GM12878 (cell line): ENCODE measurements at regions not wholly inside any gene's neighbourhood (a gene's known extent, or its start where the extent isn't known, plus 50 kb on each side); places are given as distances from the start of the nearest gene placed in this dataset.

Experiments
- ATAC-seq: fragments of 200-7000 bp; cut with Tn5 transposase; 3 replicates; pipeline ENCODE4 v1.9.1; 2020; ENCODE audit warnings: mild to moderate bottlenecking, moderate library complexity
- BruUV-seq: library from RNA; stranded (reverse); fragments of 400-500 nt; replicated peaks from 2 replicates; lab custom pipeline; 2021; lab: Mats Ljungman, UMichigan
- CTCF ChIA-PET: fragments of 300-600 bp; sonication (Branson Sonifier 250); formaldehyde crosslinking; extraction: SDS; loops from one replicate; lab custom pipeline; 2021; ENCODE audit warnings: inconsistent platforms; lab: Yijun Ruan, JAX
- POLR2A ChIA-PET: fragments of 350-600 bp; formaldehyde crosslinking; extraction: SDS; loops from one replicate; lab custom pipeline; 2021; ENCODE audit warnings: inconsistent platforms; lab: Charles Lee
- RAD21 ChIA-PET: fragments of 300-600 bp; sonication (Branson Sonifier 250); formaldehyde crosslinking; loops from one replicate; lab custom pipeline; 2023; ENCODE audit warnings: antibody characterized with exemption; ENCODE audit not compliant: unreplicated experiment; lab: Charles Lee
- SMC1A ChIA-PET: fragments of 300-600 bp; sonication (Branson Sonifier 250); formaldehyde crosslinking; loops from one replicate; lab custom pipeline; 2023; ENCODE audit not compliant: unreplicated experiment, uncharacterized antibody; lab: Charles Lee
- DNase-seq: peaks from one replicate; pipeline ENCODE4 v3.0.0-alpha.2; 2011; ENCODE audit warnings: low read depth, low spot score
- FAIRE-seq: peaks from 3 replicates; lab custom pipeline; 2011; peaks lifted over from hg19 to GRCh38; lab: Jason Lieb, UNC
- H2AFZ ChIP-seq: 2 replicates; pipeline ENCODE4 v1.6.0; 2011; ENCODE audit warnings: low read depth, low read length, control low read depth; ENCODE audit not compliant: control insufficient read depth
- H3K27ac ChIP-seq: 2 replicates; pipeline ENCODE4 v1.5.1; 2011; ENCODE audit warnings: control low read depth; ENCODE audit not compliant: control insufficient read depth, insufficient read depth
- H3K27me3 ChIP-seq, 2 experiments: replicated peaks in 1 of 2; 2 replicates each; pipeline versions ENCODE4 v1.6.0 to v1.6.1; 2011; ENCODE audit warnings: low read length in 1 of 2; ENCODE audit not compliant: control insufficient read depth in 2 of 2, insufficient read depth in 2 of 2
- H3K36me3 ChIP-seq, 2 experiments: 2 replicates each; pipeline ENCODE4 v1.5.1; 2011; ENCODE audit warnings: low read length in 1 of 2; ENCODE audit not compliant: control insufficient read depth in 2 of 2, insufficient read depth in 2 of 2
- H3K4me1 ChIP-seq: 2 replicates; pipeline ENCODE4 v1.6.1; 2011; ENCODE audit warnings: mild to moderate bottlenecking, low read length, moderate library complexity, mixed read lengths; ENCODE audit not compliant: control insufficient read depth, insufficient read depth
- H3K4me2 ChIP-seq: 2 replicates; pipeline ENCODE4 v1.6.0; 2011; ENCODE audit warnings: control low read depth; ENCODE audit not compliant: control insufficient read depth, insufficient read depth
- H3K4me3 ChIP-seq: fragments of 200-600 bp; sonication (generic); 2 replicates; pipeline ENCODE4 v1.5.1; 2016
- H3K79me2 ChIP-seq: 2 replicates; pipeline ENCODE4 v1.6.0; 2011; ENCODE audit warnings: low read length; ENCODE audit not compliant: control insufficient read depth, insufficient read depth
- H3K9ac ChIP-seq: 2 replicates; pipeline ENCODE4 v1.8.0; 2011; ENCODE audit warnings: low read length, control low read depth, mixed read lengths; ENCODE audit not compliant: control insufficient read depth, insufficient read depth
- H3K9me3 ChIP-seq: replicated peaks from 3 replicates; pipeline ENCODE4 v1.5.1; 2011; ENCODE audit warnings: mild to moderate bottlenecking, low read length; ENCODE audit not compliant: control insufficient read depth, insufficient read depth
- H4K20me1 ChIP-seq: 2 replicates; pipeline ENCODE4 v1.6.0; 2011; ENCODE audit not compliant: control insufficient read depth, insufficient read depth
- ATF2 ChIP-seq: IDR thresholded peaks from 2 replicates; pipeline ENCODE4 v1.6.1; 2012; ENCODE audit warnings: low read length, inconsistent platforms
- CEBPZ ChIP-seq: fragments of 150-350 bp; IDR thresholded peaks from 2 replicates; pipeline ENCODE4 v1.6.1; 2016; ENCODE audit warnings: low read depth, low read length
- E2F4 ChIP-seq: IDR thresholded peaks from 2 replicates; pipeline ENCODE4 v1.6.1; 2012; ENCODE audit warnings: low read depth, low read length, improper control_type of control experiment
- EP300 ChIP-seq, 2 experiments: fragments of 150-350 bp in 1 of 2; IDR thresholded peaks; 2 replicates each; pipeline ENCODE4 v1.6.1; 2011 to 2012; ENCODE audit warnings: low read depth in 2 of 2, low read length in 2 of 2, borderline replicate concordance in 1 of 2, improper control_type of control experiment in 1 of 2, inconsistent platforms in 1 of 2; ENCODE audit not compliant: control insufficient read depth in 1 of 2
- EZH2 ChIP-seq: IDR thresholded peaks from 2 replicates; pipeline ENCODE4 v1.6.1; 2012; ENCODE audit warnings: low read depth, mild to moderate bottlenecking, control low read depth, inconsistent platforms, low read length, borderline replicate concordance; ENCODE audit not compliant: control insufficient read depth
- IKZF1 ChIP-seq: fragments of 450-650 bp; conservative IDR thresholded peaks from 2 replicates; pipeline ENCODE4 v1.6.1; 2017; ENCODE audit warnings: antibody characterized with exemption, mild to moderate bottlenecking
- IRF5 ChIP-seq: fragments of 450-650 bp; IDR thresholded peaks from 2 replicates; pipeline ENCODE4 v1.6.1; 2017; ENCODE audit warnings: borderline replicate concordance
- KLF5 ChIP-seq: fragments of 450-650 bp; IDR thresholded peaks from 2 replicates; pipeline ENCODE4 v1.6.1; 2014; ENCODE audit warnings: mild to moderate bottlenecking; ENCODE audit not compliant: partially characterized antibody
- NFYB ChIP-seq: IDR thresholded peaks from 2 replicates; pipeline ENCODE4 v1.6.1; 2011; ENCODE audit warnings: low read depth, mild to moderate bottlenecking, low read length, improper control_type of control experiment, moderate library complexity; ENCODE audit not compliant: insufficient read depth
- NKRF ChIP-seq: fragments of 450-650 bp; conservative IDR thresholded peaks from 2 replicates; pipeline ENCODE4 v1.6.1; 2017; ENCODE audit warnings: mild to moderate bottlenecking, moderate library complexity
- SREBF1 ChIP-seq: IDR thresholded peaks from 2 replicates; pipeline ENCODE4 v1.6.1; 2012; ENCODE audit warnings: mild to moderate bottlenecking, low read length
- YBX1 ChIP-seq: fragments of 450-650 bp; IDR thresholded peaks from 2 replicates; pipeline ENCODE4 v1.6.1; 2016; ENCODE audit warnings: antibody characterized with exemption
- ZNF24 ChIP-seq: fragments of 450-650 bp; IDR thresholded peaks from 2 replicates; pipeline ENCODE4 v1.6.1; 2017; ENCODE audit warnings: antibody characterized with exemption, mild to moderate bottlenecking
- ZNF274 ChIP-seq: IDR thresholded peaks from one replicate; pipeline ENCODE4 v1.8.0; 2011; ENCODE audit not compliant: insufficient read length, insufficient read depth
- ZNF384 ChIP-seq: IDR thresholded peaks from 2 replicates; pipeline ENCODE4 v1.6.1; 2012; ENCODE audit warnings: low read depth, mild to moderate bottlenecking, low read length, improper control_type of control experiment, borderline replicate concordance
- WGBS: methylation state at CpG from one replicate; pipeline ENCODE4 v1.1.6; 2016; ENCODE audit warnings: low lambda C conversion rate; ENCODE audit not compliant: insufficient replicate concordance, insufficient coverage; ENCODE audit errors: missing lambda C conversion rate; 5-methylcytosine and 5-hydroxymethylcytosine counted together
- in situ Hi-C: fragments of 300-500 bp; cut with MboI; formaldehyde crosslinking; loops from 9 replicates; pipeline ENCODE4 v1.14.3; 2018; ENCODE audit warnings: mixed read lengths
- intact Hi-C: fragments of 100-400 bp; cut with micrococcal nuclease; formaldehyde crosslinking; loops from one replicate; pipeline ENCODE4 v1.14.2; 2022; ENCODE audit not compliant: unreplicated experiment

GRCh38 chr7:155984028-155984580 lies 171.8 kb upstream of the SHH start:
- in situ Hi-C loops = no loop called here
- SMC1A ChIA-PET = no interaction called here
- Histone ChIP-seq H3K4me2 (no peak overlapping the region), H3K27ac (no peak overlapping the region), H3K4me1 (no peaks in the 10 kb centered on the region), H3K9me3 (no peaks in the 10 kb centered on the region), H2AFZ (no peak overlapping the region), H4K20me1 (no peaks in the 10 kb centered on the region), H3K36me3 (no peaks in the 10 kb centered on the region), H3K9ac (no peak overlapping the region), H3K79me2 (no peaks in the 10 kb centered on the region), H3K4me3 (no peak overlapping the region), H3K27me3 (no peaks in the 10 kb centered on the region)
- POLR2A ChIA-PET = no interaction called here
- CTCF ChIA-PET = no interaction called here
- ATAC-seq (no peak), DNase-seq (no peak), FAIRE-seq (no peak)
- intact Hi-C loops = no loop called here
- RAD21 ChIA-PET = no interaction called here
- BruUV-seq = no TSS peak
- WGBS = 46% methylated on average over 10 of the region's 10 CpGs
- no peak for TF ChIP-seq ATF2
- TF ChIP-seq IRF5 = no peak
- TF ChIP-seq ZNF24 = no peak
- no peak for TF ChIP-seq YBX1
- TF ChIP-seq SREBF1 = no peak
- TF ChIP-seq NFYB = no peak
- no peak for TF ChIP-seq ZNF384
- TF ChIP-seq EP300 (IDR thresholded peaks at IDR 0.05; ENCODE audit: borderline replicate concordance in 1 of 2, control insufficient read depth in 1 of 2, low read depth in 2 of 2, low read length in 2 of 2) = no peak
- TF ChIP-seq E2F4 = no peak
- no peak for TF ChIP-seq EZH2
- no peak for TF ChIP-seq NKRF
- TF ChIP-seq CEBPZ = no peak
- no peak for TF ChIP-seq IKZF1
- TF ChIP-seq KLF5 = no peak
- TF ChIP-seq ZNF274 = no peak
